HepG2 (cell line): ENCODE measurements at regions not wholly inside any gene's neighbourhood (a gene's known extent, or its start where the extent isn't known, plus 50 kb on each side); places are given as distances from the start of the nearest gene placed in this dataset.

Experiments used
- ETV6 ChIP-seq: sonication (generic); formaldehyde crosslinking; conservative IDR thresholded peaks from 2 replicates; pipeline ENCODE4 v1.4.0; 2020; ENCODE audit warnings: missing genetic modification reagents
- ZNF431 ChIP-seq: sonication (generic); formaldehyde crosslinking; IDR thresholded peaks from 2 replicates; pipeline ENCODE4 v1.9.0; 2022; ENCODE audit warnings: missing genetic modification reagents, low read depth, mild to moderate bottlenecking, borderline replicate concordance

DNA sequence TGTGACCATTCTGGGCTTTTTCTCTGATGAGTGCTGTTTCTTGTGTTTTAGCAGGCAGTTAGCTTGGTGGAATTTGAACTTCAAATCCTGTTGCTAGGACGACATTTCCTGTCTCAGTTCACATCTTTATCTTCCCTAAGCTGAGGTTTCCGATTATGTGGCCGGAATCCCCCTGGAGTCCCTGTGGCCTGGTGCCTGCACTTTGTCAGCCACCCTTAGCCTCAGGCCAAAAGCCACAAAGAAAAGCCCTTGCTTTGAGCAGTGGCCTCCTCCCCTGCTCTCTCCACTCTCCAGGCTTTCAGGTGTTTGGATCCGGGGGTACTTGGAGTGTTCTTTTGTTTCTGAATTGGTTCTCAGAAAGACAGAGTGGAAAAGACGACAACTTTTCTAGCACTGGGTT, 59.9 kb upstream of the PMEPA1 start:
- TF ChIP-seq ETV6 (CRISPR knock-in tag) (no peak), ZNF431 (CRISPR knock-in tag) (no peak)
